Heart right ventricle (tissue), 16 donors: ENCODE measurements at regions not wholly inside any gene's neighbourhood (a gene's known extent, or its start where the extent isn't known, plus 50 kb on each side); places are given as distances from the start of the nearest gene placed in this dataset.
"Not testable (repeated sequence)": the region's sequence is repeated elsewhere in the genome, so short reads cannot be mapped to it uniquely, and the experiment has no call there.

ENCODE experiments used
- ATAC-seq, 8 donors: fragments of 200-7000 bp; cut with Tn5 transposase; one replicate each; pipeline ENCODE4 v1.9.1; 2020; ENCODE audit warnings: mild to moderate bottlenecking in 8 of 8, moderate library complexity in 8 of 8, moderate number of reproducible peaks in 1 of 8
- DNase-seq, 2 donors: peaks; one replicate each; pipeline ENCODE4 v3.0.0-alpha.2; 2020
- H3K27ac ChIP-seq, 10 donors: fragments of 200-600 bp; sonication (generic) in 2 of 10; one replicate each; pipeline versions ENCODE4 v1.5.0 to v1.8.0; 2020 to 2022; ENCODE audit warnings: mild to moderate bottlenecking in 3 of 10
- H3K27me3 ChIP-seq, 7 donors: fragments of 200-600 bp; one replicate each; pipeline ENCODE4 v1.8.0; 2021 to 2022; ENCODE audit warnings: mild to moderate bottlenecking in 2 of 7
- H3K36me3 ChIP-seq, 9 donors: fragments of 200-600 bp; sonication (generic) in 1 of 9; one replicate each; pipeline versions ENCODE4 v1.5.0 to v1.8.0; 2020 to 2022; ENCODE audit warnings: mild to moderate bottlenecking in 2 of 9
- H3K4me1 ChIP-seq, 9 donors: fragments of 200-600 bp; sonication (generic) in 1 of 9; one replicate each; pipeline versions ENCODE4 v1.5.0 to v1.8.0; 2020 to 2022; ENCODE audit warnings: mild to moderate bottlenecking in 4 of 9
- H3K4me3 ChIP-seq, 10 donors: fragments of 200-600 bp; sonication (generic) in 2 of 10; one replicate each; pipeline versions ENCODE4 v1.5.0 to v1.8.0; 2020 to 2022; ENCODE audit warnings: mild to moderate bottlenecking in 7 of 10, moderate library complexity in 2 of 10
- H3K9me3 ChIP-seq, 11 donors: fragments of 200-600 bp in 10 of 11; sonication (generic) in 2 of 11; one replicate each; pipeline versions ENCODE4 v1.5.0 to v1.8.0; 2013 to 2022; ENCODE audit warnings: mild to moderate bottlenecking in 2 of 11, control low read depth in 1 of 11, moderate library complexity in 1 of 11
- CTCF ChIP-seq, 9 donors: fragments of 200-600 bp; sonication (generic) in 2 of 9; IDR thresholded peaks; one replicate each; pipeline versions ENCODE4 v1.5.0 to v1.8.0; 2021 to 2022; ENCODE audit warnings: antibody characterized with exemption in 9 of 9, mild to moderate bottlenecking in 5 of 9, moderate library complexity in 1 of 9
- WGBS, 2 donors: extraction: QIAGEN DNeasy Blood & Tissue Kit; methylation state at CpG; one replicate each; pipeline ENCODE4 v1.1.7; 2013; ENCODE audit warnings: inconsistent platforms in 1 of 2; 5-methylcytosine and 5-hydroxymethylcytosine counted together
- intact Hi-C, 10 donors: fragments of 100-400 bp; cut with DNase I; formaldehyde crosslinking; loops; one replicate each; pipeline versions ENCODE4 v1.11.1 to v1.14.2; 2022
- donor health status: Arrhythmogenic right ventricular cardiomyopathy.
- donor health status: ischemic (EF 13 %, LVEDD 7.1; RV severe dilation, severe dysfunction).
- donor health status: healthy with polysubstance abuse.
- donor health status: DM: no; HTN: yes; CAD: no.
- donor health status: DM: no; HTN: no; CAD: no.
- donor health status: ischemic (EF 25% LVEDD 6.9; RV normal size, moderate dysfunction).
- donor health status: ischemic (EF 25% LVEDD 5.7; RV mildly dilated, moderate dysfunction).
- donor health status: healthy.
- donor health status: DM: yes; HTN: yes; CAD: no.
- donor health status: Ischemic cardiomyopathy.
- donor health status: ischemic (EF 35%, LVEDD 5.7; RV mildly dilated, moderate dysfunction).
- donor health status: nonischemic (EF 11% LVEDD 7.7; RV severe dilation, severe dysfunction).
- donor health status: DM: yes; HTN: yes; CAD: no.
- donor health status: PGD.
- donor health status: ischemic (EF 29% LVEDD 5.4; RV normal size, mild dysfunction).
- donor health status: nonischemic (EF 23%, LVEDD 6.1; RV moderate dilation, normal function).

GRCh38 chr12:75751769-75752471 lies 240.5 kb upstream of the KRR1 start:
- Histone ChIP-seq H3K4me3 (no peak overlapping the region), H3K36me3 (no peaks in the 10 kb centered on the region), H3K9me3 (no peaks in the 10 kb centered on the region), H3K27me3 (no peaks in the 10 kb centered on the region), H3K4me1 (peaks cover 0 to 4% (median 0%) of the 10 kb centered on the region in 9 donors), H3K27ac (peak overlapping the region in 1 of 10 donors; percentile 46)
- no peak for ATAC-seq
- WGBS, 2 donors = 86 to 89% methylated on average over 4 of the region's 4 CpGs
- no peak for DNase-seq
- TF ChIP-seq CTCF (IDR thresholded peaks at IDR 0.05) = no peak
- intact Hi-C loops = no loop called here

GRCh38 chr12:75750716-75751306 lies 239.4 kb upstream of the KRR1 start:
- peak overlapping the region in 2 of 10 donors; percentile 1 to 46 for H3K27ac ChIP-seq
- no peak for ATAC-seq
- no peaks in the 10 kb centered on the region for H3K36me3 ChIP-seq
- intact Hi-C loops = no loop called here
- H3K4me3 ChIP-seq = no peak overlapping the region
- no peak for TF ChIP-seq CTCF (IDR thresholded peaks at IDR 0.05)
- DNase-seq = no peak
- H3K9me3 ChIP-seq = no peaks in the 10 kb centered on the region
- 58 to 69% methylated on average over 4 of the region's 4 CpGs for WGBS, 2 donors
- no peaks in the 10 kb centered on the region for H3K27me3 ChIP-seq
- H3K4me1 ChIP-seq = peaks cover 0 to 4% (median 0%) of the 10 kb centered on the region in 9 donors

- H3K36me3 ChIP-seq, H3K27me3 ChIP-seq, H3K4me3 ChIP-seq, H3K9me3 ChIP-seq, intact Hi-C loops, H3K4me1 ChIP-seq, ATAC-seq, DNase-seq, H3K27ac ChIP-seq: not testable (repeated sequence)
- WGBS, 2 donors = 96 to 98% methylated on average over 2 to 3 of the region's 3 CpGs
Measured at GRCh38 chr12:75748990-75749389, 237.6 kb upstream of the KRR1 start.

GRCh38 chr12:75748136-75748535 lies 236.7 kb upstream of the KRR1 start:
- WGBS, 2 donors = 79 to 83% methylated on average over 6 of the region's 6 CpGs
- intact Hi-C loops = no loop called here
- H3K36me3 ChIP-seq = no peaks in the 10 kb centered on the region
- TF ChIP-seq CTCF (IDR thresholded peaks at IDR 0.05) = no peak
- ATAC-seq (no peak), DNase-seq (no peak)
- H3K27me3 ChIP-seq = no peaks in the 10 kb centered on the region
- no peak overlapping the region for H3K27ac ChIP-seq
- no peaks in the 10 kb centered on the region for H3K9me3 ChIP-seq
- H3K4me3 ChIP-seq = no peak overlapping the region
- peaks cover 0 to 4% (median 0%) of the 10 kb centered on the region in 9 donors for H3K4me1 ChIP-seq

- Histone ChIP-seq H3K4me3 (no peak overlapping the region), H3K27ac (no peak overlapping the region), H3K36me3 (no peaks in the 10 kb centered on the region), H3K9me3 (no peaks in the 10 kb centered on the region), H3K4me1 (peaks cover 0 to 4% (median 0%) of the 10 kb centered on the region in 9 donors), H3K27me3 (no peaks in the 10 kb centered on the region)
- DNase-seq = no peak
- no peak for TF ChIP-seq CTCF (IDR thresholded peaks at IDR 0.05)
- ATAC-seq = no peak
- WGBS, 2 donors = 66 to 67% methylated on average over 1 of the region's 1 CpG
- intact Hi-C loops = no loop called here
Measured at GRCh38 chr12:75747572-75748021, 236.2 kb upstream of the KRR1 start.
